IMR-90 (cell line): ENCODE measurements at regions not wholly inside any gene's neighbourhood (a gene's known extent, or its start where the extent isn't known, plus 50 kb on each side); places are given as distances from the start of the nearest gene placed in this dataset.

Experiments used
- BHLHE40 ChIP-seq: fragments of 150-350 bp; IDR thresholded peaks from 2 replicates; pipeline ENCODE4 v1.6.1; 2016; ENCODE audit warnings: mild to moderate bottlenecking, low read depth, low read length
- CEBPB ChIP-seq: IDR thresholded peaks from 2 replicates; pipeline ENCODE4 v1.6.1; 2012; ENCODE audit warnings: low read depth, low read length, improper control_type of control experiment
- CTCF ChIP-seq: conservative IDR thresholded peaks from 2 replicates; pipeline ENCODE4 v1.5.1; 2012; ENCODE audit warnings: mild to moderate bottlenecking, low read depth, low read length, improper control_type of control experiment
- FOS ChIP-seq: fragments of 150-350 bp; IDR thresholded peaks from 2 replicates; pipeline ENCODE4 v1.6.1; 2016; ENCODE audit warnings: low read depth, low read length
- MAFK ChIP-seq: IDR thresholded peaks from 2 replicates; pipeline ENCODE4 v1.6.1; 2012; ENCODE audit warnings: low read depth, low read length, improper control_type of control experiment
- MAZ ChIP-seq: IDR thresholded peaks from 2 replicates; pipeline ENCODE4 v1.6.1; 2012; ENCODE audit warnings: low read depth, mild to moderate bottlenecking, low read length, improper control_type of control experiment, moderate library complexity, borderline replicate concordance
- MXI1 ChIP-seq: IDR thresholded peaks from 2 replicates; pipeline ENCODE4 v1.6.1; 2012; ENCODE audit warnings: low read depth, mild to moderate bottlenecking, low read length, moderate library complexity, borderline replicate concordance
- NFE2L2 ChIP-seq: fragments of 150-350 bp; IDR thresholded peaks from 2 replicates; pipeline ENCODE4 v1.6.1; 2016; ENCODE audit warnings: low read depth, mild to moderate bottlenecking, low read length
- POLR2A ChIP-seq: IDR thresholded peaks from 2 replicates; pipeline ENCODE4 v1.6.1; 2012; ENCODE audit warnings: mild to moderate bottlenecking, low read depth, low read length
- RAD21 ChIP-seq: IDR thresholded peaks from 2 replicates; pipeline ENCODE4 v1.6.1; 2012; ENCODE audit warnings: low read length, improper control_type of control experiment
- RCOR1 ChIP-seq: IDR thresholded peaks from 2 replicates; pipeline ENCODE4 v1.6.1; 2012; ENCODE audit warnings: mild to moderate bottlenecking, low read length, improper control_type of control experiment; ENCODE audit not compliant: insufficient replicate concordance
- RFX5 ChIP-seq: IDR thresholded peaks from 2 replicates; pipeline ENCODE4 v1.8.0; 2012; ENCODE audit warnings: low read depth, mild to moderate bottlenecking, low read length, moderate library complexity
- SMC3 ChIP-seq: fragments of 150-350 bp; IDR thresholded peaks from 2 replicates; pipeline ENCODE4 v1.6.1; 2016; ENCODE audit warnings: low read depth, mild to moderate bottlenecking, antibody characterized with exemption, low read length, moderate library complexity
- USF2 ChIP-seq: fragments of 150-350 bp; IDR thresholded peaks from 2 replicates; pipeline ENCODE4 v1.6.1; 2017; ENCODE audit warnings: mild to moderate bottlenecking, antibody characterized with exemption, low read length, low read depth

- no peak for TF ChIP-seq CTCF
- TF ChIP-seq SMC3 = no peak
- no peak for TF ChIP-seq POLR2A
- TF ChIP-seq MAZ = no peak
- no peak for TF ChIP-seq RCOR1
- TF ChIP-seq USF2 = no peak
- TF ChIP-seq RAD21 = no peak
- no peak for TF ChIP-seq RFX5
- TF ChIP-seq MAFK = no peak
- TF ChIP-seq FOS = no peak
- no peak for TF ChIP-seq NFE2L2
- TF ChIP-seq MXI1 = no peak
- no peak for TF ChIP-seq CEBPB
- TF ChIP-seq BHLHE40 = no peak
Observed at GRCh38 chr14:84410344-84410743, 1119.6 kb upstream of the FLRT2 start.
